ENCODE measurements at regions not wholly inside any gene's neighbourhood (a gene's known extent, or its start where the extent isn't known, plus 50 kb on each side); places are given as distances from the start of the nearest gene placed in this dataset.

GRCh38 chr16:72256398-72257066 lies 84.6 kb upstream of the PMFBP1 start:
- TF ChIP-seq, protein P1, sequence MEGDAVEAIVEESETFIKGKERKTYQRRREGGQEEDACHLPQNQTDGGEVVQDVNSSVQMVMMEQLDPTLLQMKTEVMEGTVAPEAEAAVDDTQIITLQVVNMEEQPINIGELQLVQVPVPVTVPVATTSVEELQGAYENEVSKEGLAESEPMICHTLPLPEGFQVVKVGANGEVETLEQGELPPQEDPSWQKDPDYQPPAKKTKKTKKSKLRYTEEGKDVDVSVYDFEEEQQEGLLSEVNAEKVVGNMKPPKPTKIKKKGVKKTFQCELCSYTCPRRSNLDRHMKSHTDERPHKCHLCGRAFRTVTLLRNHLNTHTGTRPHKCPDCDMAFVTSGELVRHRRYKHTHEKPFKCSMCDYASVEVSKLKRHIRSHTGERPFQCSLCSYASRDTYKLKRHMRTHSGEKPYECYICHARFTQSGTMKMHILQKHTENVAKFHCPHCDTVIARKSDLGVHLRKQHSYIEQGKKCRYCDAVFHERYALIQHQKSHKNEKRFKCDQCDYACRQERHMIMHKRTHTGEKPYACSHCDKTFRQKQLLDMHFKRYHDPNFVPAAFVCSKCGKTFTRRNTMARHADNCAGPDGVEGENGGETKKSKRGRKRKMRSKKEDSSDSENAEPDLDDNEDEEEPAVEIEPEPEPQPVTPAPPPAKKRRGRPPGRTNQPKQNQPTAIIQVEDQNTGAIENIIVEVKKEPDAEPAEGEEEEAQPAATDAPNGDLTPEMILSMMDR (IDR thresholded peaks at IDR 0.05 in 2 of 3, conservative IDR thresholded peaks at IDR 0.05 in 1 of 3; ENCODE audit: borderline replicate concordance in 1 of 3, insufficient read depth in 1 of 3, low read depth in 2 of 3, low read length in 2 of 3) = no peak
- TF ChIP-seq RAD21 (IDR thresholded peaks at IDR 0.05; ENCODE audit: low read depth) = no peak

All from HCT116 (cell line).